Activated CD4-positive, alpha-beta T cell treated with anti-CD3 and anti-CD28 coated beads, Interleukin-2, amount 50 U/mL, for 16 hours (primary cell): ENCODE measurements at regions not wholly inside any gene's neighbourhood (a gene's known extent, or its start where the extent isn't known, plus 50 kb on each side); places are given as distances from the start of the nearest gene placed in this dataset.

Experiments
- DNase-seq: peaks from one replicate; pipeline ENCODE4 v3.0.0-alpha.2; 2020

- no peak for DNase-seq
Measured at GRCh38 chrX:120819126-120819525, 56.5 kb downstream of the CT47B1 start.

- DNase-seq, result no peak
Measured at GRCh38 chrX:120813982-120814381, 61.7 kb downstream of the CT47B1 start.

GRCh38 chrX:120801426-120801825 lies 74.2 kb downstream of the CT47B1 start:
- DNase-seq, result no peak

- no peak for DNase-seq
Measured at GRCh38 chrX:120797188-120797851, 78.3 kb downstream of the CT47B1 start.

- no peak for DNase-seq
Measured at GRCh38 chrX:120795301-120795700, 80.4 kb downstream of the CT47B1 start.

GRCh38 chrX:120794525-120794975 lies 81.1 kb downstream of the CT47B1 start:
- no peak for DNase-seq

- DNase-seq, result no peak
Measured at GRCh38 chrX:120793098-120793497, 82.6 kb downstream of the CT47B1 start.

GRCh38 chrX:120791013-120791643 lies 84.5 kb downstream of the CT47B1 start:
- DNase-seq, result no peak

- no peak for DNase-seq
Measured at GRCh38 chrX:120790552-120790951, 85.1 kb downstream of the CT47B1 start.

- peak; percentile 79 for DNase-seq
Measured at GRCh38 chrX:120790118-120790517, 85.5 kb downstream of the CT47B1 start.

GRCh38 chrX:120781403-120781802 lies 94.3 kb downstream of the CT47B1 start:
- DNase-seq, result no peak

GRCh38 chrX:120775959-120776358 lies 99.7 kb downstream of the CT47B1 start:
- DNase-seq, result no peak

GRCh38 chrX:120774606-120775005 lies 101.1 kb downstream of the CT47B1 start:
- no peak for DNase-seq

- no peak for DNase-seq
Measured at GRCh38 chrX:120773801-120774200, 101.9 kb downstream of the CT47B1 start.

- DNase-seq, result no peak
Measured at GRCh38 chrX:120769576-120770341, 105.9 kb downstream of the CT47B1 start.

GRCh38 chrX:120768681-120769080 lies 107.0 kb downstream of the CT47B1 start:
- no peak for DNase-seq

GRCh38 chrX:120768254-120768653 lies 107.4 kb downstream of the CT47B1 start:
- DNase-seq, result no peak

GRCh38 chrX:120763269-120763668 lies 112.4 kb downstream of the CT47B1 start:
- no peak for DNase-seq

- DNase-seq, result no peak
Measured at GRCh38 chrX:120761810-120762209, 113.9 kb downstream of the CT47B1 start.

GRCh38 chrX:120759685-120760084 lies 116.0 kb downstream of the CT47B1 start:
- no peak for DNase-seq

GRCh38 chrX:120755066-120755846 lies 120.4 kb downstream of the CT47B1 start:
- no peak for DNase-seq

GRCh38 chrX:120753413-120754251 lies 122.0 kb downstream of the CT47B1 start:
- DNase-seq, result no peak
